VCaP (cell line): ENCODE measurements at regions not wholly inside any gene's neighbourhood (a gene's known extent, or its start where the extent isn't known, plus 50 kb on each side); places are given as distances from the start of the nearest gene placed in this dataset.

Experiments used
- H3K27ac ChIP-seq: fragments of 450-650 bp; 2 replicates; pipeline ENCODE4 v1.5.1; 2017
- CTCF ChIP-seq: fragments of 450-650 bp; conservative IDR thresholded peaks from 2 replicates; pipeline ENCODE4 v1.5.1; 2017; ENCODE audit warnings: mild to moderate bottlenecking, moderate library complexity

GRCh38 chr12:60977966-60978365 lies 1282.2 kb upstream of the USP15 start:
- TF ChIP-seq CTCF = peak; percentile 73
- no peak overlapping the region for H3K27ac ChIP-seq

GRCh38 chr12:60980558-60980957 lies 1279.6 kb upstream of the USP15 start:
- TF ChIP-seq CTCF = no peak
- no peak overlapping the region for H3K27ac ChIP-seq

- TF ChIP-seq CTCF = no peak
- no peak overlapping the region for H3K27ac ChIP-seq
Measured at GRCh38 chr12:60981473-60981872, 1278.7 kb upstream of the USP15 start.

DNA sequence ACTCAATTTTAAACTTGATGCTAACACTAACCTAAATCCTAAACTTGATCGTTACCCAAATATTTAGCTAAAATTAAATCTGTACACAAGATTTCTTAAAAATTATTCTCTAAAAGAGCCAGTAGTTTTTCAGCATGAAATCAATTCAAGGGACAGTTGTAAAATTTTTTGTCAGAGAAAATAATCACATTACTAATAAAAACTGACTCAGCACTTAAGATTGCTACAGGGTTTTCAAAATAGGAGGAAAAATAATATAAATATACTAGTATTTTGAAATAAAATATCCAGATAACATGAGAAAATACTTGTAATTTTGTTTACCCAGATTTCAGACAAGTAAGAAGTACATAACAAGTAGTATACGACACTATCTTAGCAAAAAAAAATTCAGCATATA lies 1268.1 kb upstream of the USP15 start:
- H3K27ac ChIP-seq = no peak overlapping the region
- no peak for TF ChIP-seq CTCF

DNA sequence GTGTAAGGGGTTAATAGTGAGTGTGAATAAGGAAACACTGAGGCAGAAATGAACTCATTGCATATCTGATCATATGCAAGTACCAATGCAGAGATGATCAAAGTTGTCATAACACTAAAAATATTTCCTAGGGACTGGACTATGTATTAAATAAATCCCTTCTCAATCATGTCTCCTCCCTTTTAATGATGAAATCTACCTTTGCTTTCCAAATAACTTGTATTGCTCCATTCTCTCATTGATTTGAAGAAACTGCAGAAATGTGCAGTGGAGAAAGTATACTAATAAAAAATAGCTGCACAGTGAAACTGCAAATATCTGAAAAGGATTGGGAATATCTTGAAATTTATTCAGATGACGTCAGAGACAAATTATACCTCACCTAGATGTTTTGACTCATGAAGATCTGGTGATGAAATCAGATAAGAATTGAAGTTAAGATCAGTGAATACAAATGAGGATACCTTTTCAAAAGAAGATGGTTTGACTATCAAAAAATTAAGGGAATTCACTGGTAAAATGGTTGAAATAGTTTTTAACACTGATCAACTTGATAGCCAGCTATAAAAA lies 1264.9 kb upstream of the USP15 start:
- TF ChIP-seq CTCF = no peak
- H3K27ac ChIP-seq = no peak overlapping the region

- H3K27ac ChIP-seq = no peak overlapping the region
- no peak for TF ChIP-seq CTCF
Measured at GRCh38 chr12:60997869-60998378, 1262.3 kb upstream of the USP15 start.

- TF ChIP-seq CTCF = no peak
Measured at GRCh38 chr12:61009192-61009591, 1251.0 kb upstream of the USP15 start.

More at GRCh38 chr12:61009192-61009591, 1251.0 kb upstream of the USP15 start:
- no peak overlapping the region for H3K27ac ChIP-seq
